ENCODE measurements at regions not wholly inside any gene's neighbourhood (a gene's known extent, or its start where the extent isn't known, plus 50 kb on each side); places are given as distances from the start of the nearest gene placed in this dataset.
"Not testable (repeated sequence)": the region's sequence is repeated elsewhere in the genome, so short reads cannot be mapped to it uniquely, and the experiment has no call there.

GRCh38 chr4:19119904-19120560 is 1098.5 kb upstream of the LCORL start:
- no peak for DNase-seq

- DNase-seq, result no peak
Observed at GRCh38 chr4:19117022-19117421, 1095.5 kb upstream of the LCORL start.

- no peak for DNase-seq
Observed at GRCh38 chr4:19104176-19104575, 1082.6 kb upstream of the LCORL start.

GRCh38 chr4:19095491-19096046 is 1074.0 kb upstream of the LCORL start:
- DNase-seq, result no peak

- no peak for DNase-seq
Observed at GRCh38 chr4:19093951-19094350, 1072.4 kb upstream of the LCORL start.

- no peak for DNase-seq
Observed at GRCh38 chr4:19092797-19093196, 1071.2 kb upstream of the LCORL start.

- no peak for DNase-seq
Observed at GRCh38 chr4:19074036-19074435, 1052.5 kb upstream of the LCORL start.

GRCh38 chr4:19063662-19064061 is 1042.1 kb upstream of the LCORL start:
- no peak for DNase-seq

- no peak for DNase-seq
Observed at GRCh38 chr4:19054916-19055315, 1033.4 kb upstream of the LCORL start.

GRCh38 chr4:19051831-19052230 is 1030.3 kb upstream of the LCORL start:
- no peak for DNase-seq

GRCh38 chr4:19047279-19047880 is 1025.8 kb upstream of the LCORL start:
- DNase-seq, result no peak

GRCh38 chr4:19039816-19040215 is 1018.3 kb upstream of the LCORL start:
- no peak for DNase-seq

GRCh38 chr4:19038231-19038630 is 1016.7 kb upstream of the LCORL start:
- DNase-seq, result no peak

GRCh38 chr4:19033816-19034733 is 1012.5 kb upstream of the LCORL start:
- no peak for DNase-seq

GRCh38 chr4:19030536-19030935 is 1009.0 kb upstream of the LCORL start:
- no peak for DNase-seq

GRCh38 chr4:19030048-19030447 is 1008.5 kb upstream of the LCORL start:
- DNase-seq, result no peak

- DNase-seq, result no peak
Observed at GRCh38 chr4:19026281-19026680, 1004.7 kb upstream of the LCORL start.

GRCh38 chr4:19025031-19025430 is 1003.5 kb upstream of the LCORL start:
- no peak for DNase-seq

- no peak for DNase-seq
Observed at GRCh38 chr4:19024047-19024446, 1002.5 kb upstream of the LCORL start.

- no peak for DNase-seq
Observed at GRCh38 chr4:19021617-19022016, 1000.1 kb upstream of the LCORL start.

GRCh38 chr4:19016550-19016949 is 995.0 kb upstream of the LCORL start:
- DNase-seq, result not testable (repeated sequence)

- DNase-seq, result no peak
Observed at GRCh38 chr4:19014594-19014993, 993.0 kb upstream of the LCORL start.

- DNase-seq, result no peak
Observed at GRCh38 chr4:19010761-19011160, 989.2 kb upstream of the LCORL start.

- no peak for DNase-seq
Observed at GRCh38 chr4:19009881-19010280, 988.3 kb upstream of the LCORL start.
